Hepatocyte (in vitro differentiated cells): ENCODE measurements at regions not wholly inside any gene's neighbourhood (a gene's known extent, or its start where the extent isn't known, plus 50 kb on each side); places are given as distances from the start of the nearest gene placed in this dataset.

Source experiments
- CTCF ChIP-seq: fragments of 200-600 bp; sonication (generic); IDR thresholded peaks from 2 replicates; pipeline ENCODE4 v1.5.1; 2016; ENCODE audit warnings: antibody characterized with exemption, mild to moderate bottlenecking; ENCODE audit not compliant: poor library complexity
- EZH2 ChIP-seq: fragments of 200-600 bp; sonication (generic); IDR thresholded peaks from 2 replicates; pipeline ENCODE4 v1.6.1; 2016; ENCODE audit warnings: antibody characterized with exemption, mild to moderate bottlenecking, borderline replicate concordance
- EZH2phosphoT487 ChIP-seq: fragments of 200-600 bp; sonication (generic); IDR thresholded peaks from one replicate; pipeline ENCODE4 v1.6.1; 2018; ENCODE audit warnings: antibody characterized with exemption, mild to moderate bottlenecking, low read depth, moderate library complexity; ENCODE audit not compliant: unreplicated experiment, severe bottlenecking

DNA sequence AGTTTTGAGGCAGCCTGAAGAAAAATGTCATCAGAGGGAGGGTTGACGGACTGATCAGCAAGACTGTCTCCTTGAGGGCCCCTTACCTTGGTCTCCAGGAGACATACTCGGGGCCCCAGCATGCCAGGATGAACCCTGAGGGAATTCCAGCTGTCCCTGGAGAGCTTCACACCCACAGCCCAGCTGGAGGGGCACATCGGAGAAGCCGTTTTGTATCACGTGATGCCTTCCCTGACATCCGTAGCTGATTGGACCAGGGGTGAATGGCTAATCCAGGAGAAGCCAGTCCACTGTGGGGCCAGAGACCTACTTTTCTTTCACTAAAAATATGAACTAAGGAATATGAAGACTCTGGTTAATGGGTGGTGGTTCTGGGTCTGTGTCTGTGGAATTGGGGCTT lies 86.0 kb upstream of the TP53I11 start:
- TF ChIP-seq CTCF: no peak
- TF ChIP-seq EZH2phosphoT487: no peak
- no peak for TF ChIP-seq EZH2
